ENCODE measurements at regions not wholly inside any gene's neighbourhood (a gene's known extent, or its start where the extent isn't known, plus 50 kb on each side); places are given as distances from the start of the nearest gene placed in this dataset.

- TF ChIP-seq POLR2A (IDR thresholded peaks at IDR 0.05) (no peak), CTCF (IDR thresholded peaks at IDR 0.05) (no peak), POLR2AphosphoS5 (IDR thresholded peaks at IDR 0.05; ENCODE audit: insufficient read depth in 1 of 2, low read depth in 1 of 2) (no peak)
Observed at GRCh38 chr1:208835097-208835463, 590.9 kb upstream of the PLXNA2 start.
